H9 (cell line): ENCODE measurements at regions not wholly inside any gene's neighbourhood (a gene's known extent, or its start where the extent isn't known, plus 50 kb on each side); places are given as distances from the start of the nearest gene placed in this dataset.

ENCODE experiments used
- DNase-seq: peaks from one replicate; pipeline ENCODE4 v3.0.0-alpha.2; 2017
- H2AFZ ChIP-seq: one replicate; pipeline ENCODE4 v1.6.1; 2013; ENCODE audit warnings: mild to moderate bottlenecking, low read length, control low read depth, moderate library complexity
- H2AK5ac ChIP-seq: 2 replicates; pipeline ENCODE4 v1.6.1; 2013; ENCODE audit warnings: low read length, control low read depth, mixed read lengths; ENCODE audit not compliant: insufficient read length
- H2BK120ac ChIP-seq: one replicate; pipeline ENCODE4 v1.6.1; 2013; ENCODE audit warnings: low read depth, mild to moderate bottlenecking, low read length, control low read depth, inconsistent platforms; ENCODE audit not compliant: poor library complexity, severe bottlenecking
- H2BK12ac ChIP-seq: 2 replicates; pipeline ENCODE4 v1.6.1; 2013; ENCODE audit warnings: low read length, control low read depth, mixed read lengths, low read depth; ENCODE audit not compliant: insufficient read length
- H2BK15ac ChIP-seq: 2 replicates; pipeline ENCODE4 v1.6.1; 2013; ENCODE audit warnings: low read depth, low read length, control low read depth
- H2BK20ac ChIP-seq: one replicate; pipeline ENCODE4 v1.6.1; 2013; ENCODE audit warnings: low read depth, mild to moderate bottlenecking, low read length, control low read depth, inconsistent platforms; ENCODE audit not compliant: poor library complexity, severe bottlenecking
- H2BK5ac ChIP-seq: 2 replicates; pipeline ENCODE4 v1.6.1; 2013; ENCODE audit warnings: low read length, control low read depth, mixed read lengths; ENCODE audit not compliant: insufficient read length
- H3K14ac ChIP-seq: 2 replicates; pipeline ENCODE4 v1.6.1; 2013; ENCODE audit warnings: low read length, control low read depth; ENCODE audit not compliant: insufficient read depth
- H3K18ac ChIP-seq: 2 replicates; pipeline ENCODE4 v1.6.1; 2013; ENCODE audit warnings: low read depth, mild to moderate bottlenecking, mixed read lengths, low read length, control low read depth; ENCODE audit not compliant: insufficient read length
- H3K23ac ChIP-seq: 2 replicates; pipeline ENCODE4 v1.6.1; 2013; ENCODE audit warnings: low read length, control low read depth, mixed read lengths, low read depth; ENCODE audit not compliant: insufficient read length
- H3K23me2 ChIP-seq: 2 replicates; pipeline ENCODE4 v1.6.1; 2013; ENCODE audit warnings: low read depth, mild to moderate bottlenecking, mixed read lengths, low read length, control low read depth; ENCODE audit not compliant: insufficient read length, poor library complexity, severe bottlenecking
- H3K27ac ChIP-seq: 2 replicates; pipeline ENCODE4 v1.5.1; 2013; ENCODE audit warnings: low read length, control low read depth, mixed read lengths, low read depth; ENCODE audit not compliant: insufficient read length
- H3K27me3 ChIP-seq: 2 replicates; pipeline ENCODE4 v1.6.1; 2013; ENCODE audit warnings: low read length, control low read depth, inconsistent platforms; ENCODE audit not compliant: insufficient read depth
- H3K4ac ChIP-seq: 2 replicates; pipeline ENCODE4 v1.6.1; 2013; ENCODE audit warnings: low read depth, mild to moderate bottlenecking, control low read depth, inconsistent platforms, low read length, moderate library complexity
- H3K4me1 ChIP-seq: 2 replicates; pipeline ENCODE4 v1.6.1; 2013; ENCODE audit warnings: low read length, control low read depth, inconsistent platforms; ENCODE audit not compliant: insufficient read depth
- H3K4me2 ChIP-seq: 2 replicates; pipeline ENCODE4 v1.6.1; 2013; ENCODE audit warnings: low read length, control low read depth, mixed read lengths; ENCODE audit not compliant: insufficient read length, insufficient read depth
- H3K56ac ChIP-seq: 2 replicates; pipeline ENCODE4 v1.6.1; 2013; ENCODE audit warnings: low read depth, mild to moderate bottlenecking, mixed read lengths, low read length, control low read depth; ENCODE audit not compliant: insufficient read length
- H3K79me1 ChIP-seq: 2 replicates; pipeline ENCODE4 v1.6.1; 2013; ENCODE audit warnings: low read depth, mild to moderate bottlenecking, moderate library complexity, low read length, control low read depth, inconsistent platforms; ENCODE audit not compliant: insufficient read depth, poor library complexity, severe bottlenecking
- H3K79me2 ChIP-seq: 2 replicates; pipeline ENCODE4 v1.6.1; 2013; ENCODE audit warnings: low read length, control low read depth, inconsistent platforms; ENCODE audit not compliant: insufficient read depth
- H3K9ac ChIP-seq: 2 replicates; pipeline ENCODE4 v1.6.1; 2013; ENCODE audit warnings: low read length, control low read depth, mixed read lengths; ENCODE audit not compliant: insufficient read length; ENCODE audit errors: extremely low read depth
- H3K9me3 ChIP-seq: one replicate; pipeline ENCODE4 v1.6.1; 2013; ENCODE audit warnings: low read depth, low read length, inconsistent platforms; ENCODE audit not compliant: control insufficient read depth
- H3T11ph ChIP-seq: one replicate; pipeline ENCODE4 v1.6.1; 2013; ENCODE audit warnings: mild to moderate bottlenecking, low read length, control low read depth, inconsistent platforms
- H4K20me1 ChIP-seq: one replicate; pipeline ENCODE4 v1.6.1; 2013; ENCODE audit not compliant: control insufficient read depth, insufficient read length, insufficient read depth
- H4K5ac ChIP-seq: 2 replicates; pipeline ENCODE4 v1.6.1; 2013; ENCODE audit warnings: low read depth, mild to moderate bottlenecking, mixed read lengths, low read length, control low read depth; ENCODE audit not compliant: insufficient read length
- H4K8ac ChIP-seq: replicated peaks from 2 replicates; pipeline ENCODE4 v1.6.1; 2013; ENCODE audit warnings: low read length, control low read depth, mixed read lengths, low read depth; ENCODE audit not compliant: insufficient read length
- H4K91ac ChIP-seq: 2 replicates; pipeline ENCODE4 v1.6.1; 2013; ENCODE audit warnings: low read depth, mild to moderate bottlenecking, moderate library complexity, mixed read lengths, low read length, control low read depth; ENCODE audit not compliant: insufficient read length
- H3K27ac Mint-ChIP-seq, 3 experiments: 2 replicates in 2 of 3; 3 replicates in 1 of 3; pipeline ENCODE4 v1.8.0; 2020 to 2021; ENCODE audit warnings: mixed read lengths in 3 of 3, mild to moderate bottlenecking in 1 of 3, moderate library complexity in 1 of 3
- H3K27me3 Mint-ChIP-seq: 2 replicates; pipeline ENCODE4 v1.8.0; 2021; ENCODE audit warnings: low read depth, mild to moderate bottlenecking, moderate library complexity, mixed read lengths
- H3K36me3 Mint-ChIP-seq, 3 experiments: 2 replicates in 2 of 3; 3 replicates in 1 of 3; pipeline ENCODE4 v1.8.0; 2020 to 2021; ENCODE audit warnings: low read depth in 3 of 3, mixed read lengths in 3 of 3; ENCODE audit not compliant: insufficient read depth in 1 of 3
- H3K4me1 Mint-ChIP-seq, 2 experiments: 2 replicates each; pipeline ENCODE4 v1.8.0; 2020; ENCODE audit warnings: mixed read lengths in 2 of 2
- H3K4me3 Mint-ChIP-seq, 2 experiments: 2 replicates in 1 of 2; 3 replicates in 1 of 2; pipeline ENCODE4 v1.8.0; 2020 to 2021; ENCODE audit warnings: mild to moderate bottlenecking in 2 of 2, mixed read lengths in 2 of 2, moderate library complexity in 1 of 2
- H3K9me3 Mint-ChIP-seq, 2 experiments: 2 replicates in 1 of 2; 3 replicates in 1 of 2; pipeline ENCODE4 v1.8.0; 2020; ENCODE audit warnings: mild to moderate bottlenecking in 2 of 2, mixed read lengths in 2 of 2, moderate library complexity in 1 of 2
- CTCF ChIP-seq: fragments of 200-600 bp; sonication (generic); conservative IDR thresholded peaks from 3 replicates; pipeline ENCODE4 v1.8.0; 2021; ENCODE audit warnings: antibody characterized with exemption, mild to moderate bottlenecking

GRCh38 chr3:147554332-147554731 lies 145.2 kb downstream of the ZIC1 start:
- H3K14ac ChIP-seq, result no peak overlapping the region
- H2AFZ ChIP-seq, result no peak overlapping the region
- H3K79me1 ChIP-seq, result no peaks in the 10 kb centered on the region
- H3K23ac ChIP-seq, result no peak overlapping the region
- H3K79me2 ChIP-seq, result no peaks in the 10 kb centered on the region
- no peak overlapping the region for H3K4ac ChIP-seq
- Mint-ChIP-seq H3K27me3 (no peaks in the 10 kb centered on the region), H3K27ac (no peak overlapping the region), H3K36me3 (no peaks in the 10 kb centered on the region), H3K4me3 (no peak overlapping the region), H3K9me3 (no peaks in the 10 kb centered on the region), H3K4me1 (no peaks in the 10 kb centered on the region)
- H2BK5ac ChIP-seq, result no peak overlapping the region
- no peak overlapping the region for H2AK5ac ChIP-seq
- no peak overlapping the region for H2BK120ac ChIP-seq
- no peaks in the 10 kb centered on the region for H3K4me1 ChIP-seq
- no peak overlapping the region for H3K18ac ChIP-seq
- H4K20me1 ChIP-seq, result no peaks in the 10 kb centered on the region
- H2BK20ac ChIP-seq, result no peak overlapping the region
- H3K9ac ChIP-seq, result no peak overlapping the region
- no peak overlapping the region for H2BK12ac ChIP-seq
- no peak overlapping the region for H3T11ph ChIP-seq
- H2BK15ac ChIP-seq, result no peak overlapping the region
- no peak overlapping the region for H3K27ac ChIP-seq
- DNase-seq, result no peak
- no peaks in the 10 kb centered on the region for H3K9me3 ChIP-seq
- no peak overlapping the region for H3K4me2 ChIP-seq
- no peak overlapping the region for H3K56ac ChIP-seq
- H4K8ac ChIP-seq, result no peak overlapping the region
- no peak overlapping the region for H4K5ac ChIP-seq
- H3K23me2 ChIP-seq, result no peaks in the 10 kb centered on the region
- TF ChIP-seq CTCF, result no peak
- H4K91ac ChIP-seq, result no peak overlapping the region
- H3K27me3 ChIP-seq, result no peaks in the 10 kb centered on the region
